HepG2 (cell line): ENCODE measurements at regions not wholly inside any gene's neighbourhood (a gene's known extent, or its start where the extent isn't known, plus 50 kb on each side); places are given as distances from the start of the nearest gene placed in this dataset.
A peak's percentile ranks its signal among the peaks of the same experiment; 100 is the strongest.

Experiments
- ARNTL ChIP-seq: sonication (generic); formaldehyde crosslinking; IDR thresholded peaks from 2 replicates; pipeline ENCODE4 v1.4.0; 2020; ENCODE audit warnings: mild to moderate bottlenecking, missing genetic modification reagents
- FOSL2 ChIP-seq: sonication (generic); formaldehyde crosslinking; IDR thresholded peaks from 2 replicates; pipeline ENCODE4 v1.4.0; 2020; ENCODE audit warnings: missing genetic modification reagents
- FOXK2 ChIP-seq: fragments of 450-650 bp; IDR thresholded peaks from 2 replicates; pipeline ENCODE4 v1.6.1; 2016
- MAFK ChIP-seq, 2 experiments: IDR thresholded peaks in 1 of 2; conservative IDR thresholded peaks in 1 of 2; 2 replicates each; pipeline ENCODE4 v1.6.1; 2011; ENCODE audit warnings: improper control_type of control experiment in 2 of 2, low read length in 2 of 2
- NFE2L2 ChIP-seq: fragments of 150-350 bp; IDR thresholded peaks from 2 replicates; pipeline ENCODE4 v1.6.1; 2014; ENCODE audit warnings: low read length
- NFIC ChIP-seq: IDR thresholded peaks from 2 replicates; pipeline ENCODE4 v1.6.1; 2012; ENCODE audit warnings: mild to moderate bottlenecking, low read length, inconsistent platforms
- NFYC ChIP-seq: IDR thresholded peaks from 2 replicates; pipeline ENCODE4 v1.6.1; 2016; ENCODE audit warnings: missing genetic modification reagents, missing compliant biosample characterization
- NR2F1 ChIP-seq, 2 experiments: fragments of 450-650 bp in 1 of 2; formaldehyde crosslinking in 1 of 2; IDR thresholded peaks; 2 replicates each; pipeline versions ENCODE4 v1.5.0 to v1.6.1; 2016 to 2020; ENCODE audit warnings: mild to moderate bottlenecking in 1 of 2, missing compliant biosample characterization in 1 of 2, missing genetic modification reagents in 1 of 2, moderate library complexity in 1 of 2
- PBX3 ChIP-seq: sonication (generic); formaldehyde crosslinking; IDR thresholded peaks from 2 replicates; pipeline ENCODE4 v1.8.1; 2023; ENCODE audit warnings: missing genetic modification reagents, inconsistent platforms, borderline replicate concordance
- RXRA ChIP-seq: sonication (generic); formaldehyde crosslinking; IDR thresholded peaks from 2 replicates; pipeline ENCODE4 v1.5.1; 2020; ENCODE audit warnings: missing genetic modification reagents
- ZBTB40 ChIP-seq, 2 experiments: fragments of 450-650 bp in 1 of 2; sonication (generic) in 1 of 2; formaldehyde crosslinking in 1 of 2; IDR thresholded peaks; 2 replicates each; pipeline versions ENCODE4 v1.6.1 to v1.8.0; 2016 to 2022; ENCODE audit warnings: antibody characterized with exemption in 1 of 2, mild to moderate bottlenecking in 1 of 2, missing genetic modification reagents in 1 of 2
- ZBTB49 ChIP-seq: sonication (generic); formaldehyde crosslinking; IDR thresholded peaks from 2 replicates; pipeline ENCODE4 v1.4.0; 2020; ENCODE audit warnings: missing genetic modification reagents, borderline replicate concordance
- ZNF782 ChIP-seq: sonication (generic); formaldehyde crosslinking; IDR thresholded peaks from 2 replicates; pipeline ENCODE4 v1.4.0; 2020; ENCODE audit warnings: missing genetic modification reagents, mild to moderate bottlenecking, borderline replicate concordance

GRCh38 chr5:96115147-96115807 lies 153.6 kb upstream of the ELL2 start (continued):
- no peak for TF ChIP-seq ZBTB40 (IDR thresholded peaks at IDR 0.05)
- peak; percentile 76; the same call in 1 of the 2 replicates for TF ChIP-seq ZBTB40 (CRISPR knock-in tag; IDR thresholded peaks at IDR 0.05)
- TF ChIP-seq RXRA (CRISPR knock-in tag) = no peak
- TF ChIP-seq PBX3 (CRISPR knock-in tag) = no peak
- TF ChIP-seq MAFK (conservative IDR thresholded peaks at IDR 0.05 in 1 of 2, IDR thresholded peaks at IDR 0.05 in 1 of 2; ENCODE audit: low read length in 2 of 2) = no peak
- no peak for TF ChIP-seq ZNF782 (CRISPR knock-in tag)
- TF ChIP-seq ARNTL (CRISPR knock-in tag) = no peak
- no peak for TF ChIP-seq NFE2L2
- no peak for TF ChIP-seq NR2F1 (CRISPR knock-in tag; IDR thresholded peaks at IDR 0.05)
- no peak for TF ChIP-seq FOSL2 (CRISPR knock-in tag)
- TF ChIP-seq FOXK2 = no peak
- no peak for TF ChIP-seq NFYC (CRISPR knock-in tag)
- no peak for TF ChIP-seq ZBTB49 (CRISPR knock-in tag)
- no peak for TF ChIP-seq NFIC
